ENCODE measurements at regions not wholly inside any gene's neighbourhood (a gene's known extent, or its start where the extent isn't known, plus 50 kb on each side); places are given as distances from the start of the nearest gene placed in this dataset.

GRCh38 chr4:81617545-81617944 lies 145.8 kb upstream of the RASGEF1B start:
- TF ChIP-seq CTCF (IDR thresholded peaks at IDR 0.05 in 8 of 11, conservative IDR thresholded peaks at IDR 0.05 in 3 of 11), result no peak
- TF ChIP-seq POLR2A (IDR thresholded peaks at IDR 0.05), result no peak
- TF ChIP-seq POLR2AphosphoS5 (IDR thresholded peaks at IDR 0.05), result no peak

All from spleen (tissue), 7 donors.